ENCODE measurements at regions not wholly inside any gene's neighbourhood (a gene's known extent, or its start where the extent isn't known, plus 50 kb on each side); places are given as distances from the start of the nearest gene placed in this dataset.

DNA sequence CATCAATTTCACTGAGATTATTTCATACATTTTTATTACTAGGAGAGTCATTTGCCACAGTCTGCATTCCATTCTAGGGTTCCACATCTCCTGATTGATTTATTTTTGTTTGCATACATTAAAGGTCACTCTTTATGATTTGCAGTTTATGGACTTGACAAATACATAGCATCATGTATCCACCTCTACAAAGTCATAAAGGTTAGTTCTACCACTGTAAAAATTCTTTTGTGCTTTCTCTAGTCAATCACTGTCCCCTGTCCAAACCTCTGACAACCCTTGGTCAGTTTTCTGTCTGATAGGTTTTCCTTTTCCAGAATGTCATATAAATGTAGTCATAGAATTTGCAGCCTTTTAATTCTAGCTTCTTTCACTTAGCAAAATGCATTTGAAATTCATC, 434.6 kb upstream of the MON1B start:
- Histone ChIP-seq H3K27me3 (ENCODE audit: insufficient read depth, insufficient read length) (no peaks in the 10 kb centered on the region), H3K9ac (ENCODE audit: insufficient read length, low read depth) (no peak overlapping the region), H3K9me3 (ENCODE audit: insufficient read depth, low read length) (no peaks in the 10 kb centered on the region), H3K4me1 (ENCODE audit: insufficient read depth, insufficient read length) (no peaks in the 10 kb centered on the region), H3K36me3 (ENCODE audit: insufficient read depth, insufficient read length, low read length) (no peaks in the 10 kb centered on the region), H3K4me3 (ENCODE audit: insufficient read length, low read depth) (no peak overlapping the region)
- no peak for DNase-seq (ENCODE audit: low read depth, low spot score)
- TF ChIP-seq YY1 (IDR thresholded peaks at IDR 0.05; ENCODE audit: insufficient read depth, insufficient read length) (no peak), SUZ12 (IDR thresholded peaks at IDR 0.05; ENCODE audit: extremely low read depth, insufficient read depth, insufficient read length) (no peak), ZNF274 (IDR thresholded peaks at IDR 0.05; ENCODE audit: low read depth, low read length) (no peak)

DNA sequence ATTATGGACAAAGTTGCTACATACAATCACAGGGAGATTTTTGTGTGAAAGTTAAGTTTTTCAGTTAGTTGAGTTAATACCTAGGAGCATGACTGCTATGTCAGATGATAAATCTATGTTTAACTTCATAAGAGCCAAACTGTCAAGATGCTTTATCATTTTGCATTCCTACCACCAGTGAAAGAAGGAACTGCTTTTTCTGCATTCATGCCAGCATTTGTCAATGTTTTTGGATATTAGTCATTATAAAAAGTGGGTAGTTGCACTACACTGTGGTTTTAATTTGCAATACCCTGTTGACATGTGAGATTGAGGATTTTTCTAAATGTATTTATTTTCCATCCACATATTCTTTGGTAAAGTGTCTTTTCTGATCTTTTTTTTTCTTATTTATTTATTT, 434.0 kb upstream of the MON1B start:
- DNase-seq (ENCODE audit: low read depth, low spot score): no peak
- no peaks in the 10 kb centered on the region for H3K27me3 ChIP-seq (ENCODE audit: insufficient read depth, insufficient read length)
- no peaks in the 10 kb centered on the region for H3K9me3 ChIP-seq (ENCODE audit: insufficient read depth, low read length)
- H3K36me3 ChIP-seq (ENCODE audit: insufficient read depth, insufficient read length, low read length): no peaks in the 10 kb centered on the region
- H3K4me1 ChIP-seq (ENCODE audit: insufficient read depth, insufficient read length): no peaks in the 10 kb centered on the region
- TF ChIP-seq ZNF274 (IDR thresholded peaks at IDR 0.05; ENCODE audit: low read depth, low read length): no peak
- no peak for TF ChIP-seq SUZ12 (IDR thresholded peaks at IDR 0.05; ENCODE audit: extremely low read depth, insufficient read depth, insufficient read length)
- TF ChIP-seq YY1 (IDR thresholded peaks at IDR 0.05; ENCODE audit: insufficient read depth, insufficient read length): no peak
- no peak overlapping the region for H3K9ac ChIP-seq (ENCODE audit: insufficient read length, low read depth)
- no peak overlapping the region for H3K4me3 ChIP-seq (ENCODE audit: insufficient read length, low read depth)

DNA sequence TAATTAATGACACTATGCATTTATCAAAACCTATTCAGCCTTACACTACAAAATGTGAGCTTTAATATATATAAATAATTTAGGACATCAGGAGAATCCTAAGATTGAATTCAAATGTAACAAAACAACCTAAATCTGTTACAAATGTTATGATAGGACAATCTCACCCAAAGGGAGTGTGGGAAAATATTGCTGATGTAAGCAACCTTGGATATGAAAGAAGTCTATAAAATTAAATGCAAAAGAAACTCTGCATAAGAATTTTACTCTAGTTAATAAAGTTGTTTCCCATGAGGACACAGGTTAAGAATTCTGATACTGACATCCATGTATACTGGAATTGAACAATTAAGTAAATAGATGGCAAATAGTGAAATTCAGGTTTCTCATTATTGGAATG, 424.5 kb upstream of the MON1B start:
- TF ChIP-seq ZNF274 (IDR thresholded peaks at IDR 0.05; ENCODE audit: low read depth, low read length) (no peak), YY1 (IDR thresholded peaks at IDR 0.05; ENCODE audit: insufficient read depth, insufficient read length) (no peak), SUZ12 (IDR thresholded peaks at IDR 0.05; ENCODE audit: extremely low read depth, insufficient read depth, insufficient read length) (no peak)
- DNase-seq (ENCODE audit: low read depth, low spot score): no peak
- H3K4me3 ChIP-seq (ENCODE audit: insufficient read length, low read depth): no peak overlapping the region
- H3K27me3 ChIP-seq (ENCODE audit: insufficient read depth, insufficient read length): no peaks in the 10 kb centered on the region
- no peaks in the 10 kb centered on the region for H3K36me3 ChIP-seq (ENCODE audit: insufficient read depth, insufficient read length, low read length)
- no peaks in the 10 kb centered on the region; the same call in 1 of the 2 replicates for H3K9me3 ChIP-seq (ENCODE audit: insufficient read depth, low read length)
- no peaks in the 10 kb centered on the region for H3K4me1 ChIP-seq (ENCODE audit: insufficient read depth, insufficient read length)
- no peak overlapping the region for H3K9ac ChIP-seq (ENCODE audit: insufficient read length, low read depth)

DNA sequence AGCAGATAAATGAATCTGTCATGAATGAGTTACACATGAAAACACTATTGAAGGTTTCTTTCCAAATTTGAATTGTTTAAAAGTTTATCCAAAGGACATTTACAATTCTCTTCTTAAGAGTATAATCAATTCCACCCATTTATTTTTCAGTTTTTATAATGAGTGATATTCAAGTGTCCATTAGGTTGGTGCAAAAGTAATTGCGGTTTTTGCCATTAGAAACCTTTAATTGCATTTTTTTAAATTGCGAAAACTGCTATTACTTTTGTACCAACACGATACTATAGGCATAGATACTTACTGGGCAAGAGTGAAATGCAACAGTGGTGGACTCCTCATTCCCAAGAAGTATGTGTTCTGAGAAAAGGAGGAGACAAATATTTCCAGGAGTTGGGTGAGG, 422.7 kb upstream of the MON1B start:
- TF ChIP-seq SUZ12 (IDR thresholded peaks at IDR 0.05; ENCODE audit: extremely low read depth, insufficient read depth, insufficient read length) (no peak), ZNF274 (IDR thresholded peaks at IDR 0.05; ENCODE audit: low read depth, low read length) (no peak), YY1 (IDR thresholded peaks at IDR 0.05; ENCODE audit: insufficient read depth, insufficient read length) (no peak)

DNA sequence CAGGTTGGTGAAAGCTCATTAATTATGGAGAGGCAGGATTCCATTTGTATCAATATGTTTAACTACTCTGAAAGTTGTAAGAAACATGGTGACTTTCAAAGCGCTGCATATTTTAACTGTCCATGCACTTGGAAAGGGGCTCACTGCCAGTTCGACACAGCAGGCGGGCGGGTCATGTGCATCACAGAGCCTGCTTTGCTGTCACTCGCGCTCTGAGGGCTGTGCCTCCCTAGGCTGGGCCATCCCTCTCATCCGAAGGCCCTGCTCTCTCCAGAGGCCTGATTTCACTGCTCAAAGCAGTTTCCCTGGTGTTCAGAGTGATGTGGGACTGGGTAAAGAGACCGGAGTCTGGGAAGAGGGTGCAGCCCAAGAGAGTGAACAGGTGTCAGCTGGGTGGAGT, 422.0 kb upstream of the MON1B start:
- no peak overlapping the region for H3K4me3 ChIP-seq (ENCODE audit: insufficient read length, low read depth)
- TF ChIP-seq YY1 (IDR thresholded peaks at IDR 0.05; ENCODE audit: insufficient read depth, insufficient read length) (no peak), ZNF274 (IDR thresholded peaks at IDR 0.05; ENCODE audit: low read depth, low read length) (no peak), SUZ12 (IDR thresholded peaks at IDR 0.05; ENCODE audit: extremely low read depth, insufficient read depth, insufficient read length) (no peak)
- H3K9me3 ChIP-seq (ENCODE audit: insufficient read depth, low read length): no peaks in the 10 kb centered on the region
- H3K9ac ChIP-seq (ENCODE audit: insufficient read length, low read depth): no peak overlapping the region
- no peak for DNase-seq (ENCODE audit: low read depth, low spot score)
- no peaks in the 10 kb centered on the region for H3K27me3 ChIP-seq (ENCODE audit: insufficient read depth, insufficient read length)
- H3K4me1 ChIP-seq (ENCODE audit: insufficient read depth, insufficient read length): no peaks in the 10 kb centered on the region
- H3K36me3 ChIP-seq (ENCODE audit: insufficient read depth, insufficient read length, low read length): no peaks in the 10 kb centered on the region

More for the DNA sequence above, 422.7 kb upstream of the MON1B start:
- DNase-seq (ENCODE audit: low read depth, low spot score): no peak
- no peaks in the 10 kb centered on the region for H3K36me3 ChIP-seq (ENCODE audit: insufficient read depth, insufficient read length, low read length)
- no peaks in the 10 kb centered on the region for H3K9me3 ChIP-seq (ENCODE audit: insufficient read depth, low read length)
- no peaks in the 10 kb centered on the region for H3K27me3 ChIP-seq (ENCODE audit: insufficient read depth, insufficient read length)
- no peak overlapping the region for H3K9ac ChIP-seq (ENCODE audit: insufficient read length, low read depth)
- no peaks in the 10 kb centered on the region for H3K4me1 ChIP-seq (ENCODE audit: insufficient read depth, insufficient read length)
- no peak overlapping the region for H3K4me3 ChIP-seq (ENCODE audit: insufficient read length, low read depth)

DNA sequence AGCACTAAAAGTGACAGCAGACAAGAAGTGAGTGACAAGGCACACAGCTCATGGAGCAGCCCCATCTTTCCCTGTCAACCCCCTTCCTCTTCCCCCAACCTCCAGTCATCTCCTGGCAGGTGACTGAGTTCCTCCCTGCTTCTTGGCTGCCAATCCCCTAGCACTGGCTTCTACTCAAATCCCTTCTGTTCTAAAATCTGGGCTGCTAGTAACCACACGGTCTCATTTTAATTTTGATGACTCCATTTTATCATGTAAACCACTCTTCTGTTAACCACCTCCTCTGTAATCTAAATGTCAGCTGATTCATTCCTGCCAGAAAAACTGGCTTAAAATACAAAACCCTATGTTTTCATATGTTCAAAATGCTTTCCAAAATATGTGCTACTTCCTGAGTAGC, 419.8 kb upstream of the MON1B start:
- Histone ChIP-seq H3K4me1 (ENCODE audit: insufficient read depth, insufficient read length) (no peaks in the 10 kb centered on the region), H3K4me3 (ENCODE audit: insufficient read length, low read depth) (no peak overlapping the region), H3K27me3 (ENCODE audit: insufficient read depth, insufficient read length) (no peaks in the 10 kb centered on the region), H3K9ac (ENCODE audit: insufficient read length, low read depth) (no peak overlapping the region), H3K9me3 (ENCODE audit: insufficient read depth, low read length) (no peaks in the 10 kb centered on the region), H3K36me3 (ENCODE audit: insufficient read depth, insufficient read length, low read length) (no peaks in the 10 kb centered on the region)
- DNase-seq (ENCODE audit: low read depth, low spot score): no peak
- no peak for TF ChIP-seq YY1 (IDR thresholded peaks at IDR 0.05; ENCODE audit: insufficient read depth, insufficient read length)
- no peak for TF ChIP-seq SUZ12 (IDR thresholded peaks at IDR 0.05; ENCODE audit: extremely low read depth, insufficient read depth, insufficient read length)
- no peak for TF ChIP-seq ZNF274 (IDR thresholded peaks at IDR 0.05; ENCODE audit: low read depth, low read length)

DNA sequence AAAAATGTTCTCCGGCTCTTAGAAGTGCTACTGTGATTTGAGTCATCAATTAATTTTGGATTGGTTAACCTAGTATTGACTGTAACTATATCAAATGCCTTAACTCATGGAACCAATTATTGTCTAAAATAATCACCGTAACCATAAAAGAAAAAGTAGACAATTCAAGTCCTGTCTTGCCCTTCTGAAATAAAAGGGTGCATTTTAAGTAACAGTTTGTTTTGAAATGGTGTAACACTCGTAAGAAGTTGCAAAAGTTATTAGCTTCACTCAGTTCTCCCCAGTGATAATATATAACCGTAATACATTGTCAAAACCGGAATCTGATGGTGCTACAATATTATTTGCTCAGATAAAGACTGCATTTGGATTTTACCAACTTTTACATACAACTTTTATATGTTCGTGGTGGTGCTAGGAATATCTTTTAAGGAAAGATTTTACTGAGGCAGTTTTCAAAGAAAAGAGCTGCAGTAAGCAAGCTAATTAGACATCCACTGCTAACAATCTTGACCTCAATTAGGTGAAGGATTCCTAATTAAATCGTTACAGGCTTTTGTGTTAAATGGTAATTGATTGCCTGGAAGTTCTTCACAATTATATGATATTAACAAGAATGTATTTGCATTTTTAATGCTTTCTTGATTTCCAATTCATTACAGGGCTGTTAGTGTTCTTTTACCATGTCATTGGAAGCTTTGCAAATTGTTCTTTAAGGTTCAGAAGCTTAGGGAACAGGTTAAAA, 413.1 kb upstream of the MON1B start:
- Histone ChIP-seq H3K9me3 (ENCODE audit: insufficient read depth, low read length) (no peaks in the 10 kb centered on the region), H3K36me3 (ENCODE audit: insufficient read depth, insufficient read length, low read length) (no peaks in the 10 kb centered on the region), H3K4me3 (ENCODE audit: insufficient read length, low read depth) (no peak overlapping the region), H3K4me1 (ENCODE audit: insufficient read depth, insufficient read length) (no peaks in the 10 kb centered on the region), H3K27me3 (ENCODE audit: insufficient read depth, insufficient read length) (no peaks in the 10 kb centered on the region), H3K9ac (ENCODE audit: insufficient read length, low read depth) (no peak overlapping the region)
- DNase-seq (ENCODE audit: low read depth, low spot score): no peak
- TF ChIP-seq ZNF274 (IDR thresholded peaks at IDR 0.05; ENCODE audit: low read depth, low read length) (no peak), SUZ12 (IDR thresholded peaks at IDR 0.05; ENCODE audit: extremely low read depth, insufficient read depth, insufficient read length) (no peak), YY1 (IDR thresholded peaks at IDR 0.05; ENCODE audit: insufficient read depth, insufficient read length) (no peak)
